T47D (cell line): ENCODE measurements at regions not wholly inside any gene's neighbourhood (a gene's known extent, or its start where the extent isn't known, plus 50 kb on each side); places are given as distances from the start of the nearest gene placed in this dataset.

Experiments
- DNase-seq, 2 experiments: peaks; one replicate each; pipeline versions ENCODE4 v3.0.0 to v3.0.0-alpha.2; 2011 to 2012; ENCODE audit warnings: low read depth in 1 of 2, low spot score in 1 of 2
- JUND ChIP-seq: IDR thresholded peaks from 2 replicates; pipeline ENCODE4 v1.6.1; 2012; ENCODE audit warnings: low read depth
- in situ Hi-C: cut with HindIII; loops from 2 replicates; pipeline ENCODE4 v1.10.0; 2016; ENCODE audit warnings: low sequenced_read_pairs, low pct_unique_long_range_greater_than_20kb

- no peak for DNase-seq
- no peak for TF ChIP-seq JUND
- in situ Hi-C loops = no loop called here
Measured at GRCh38 chr4:23706972-23707651, 182.7 kb downstream of the PPARGC1A start.

GRCh38 chr4:23700197-23700596 is 189.7 kb downstream of the PPARGC1A start:
- TF ChIP-seq JUND = no peak
- in situ Hi-C loops = no loop called here
- no peak for DNase-seq

- TF ChIP-seq JUND = no peak
- in situ Hi-C loops = no loop called here
Measured at GRCh38 chr4:23697722-23698121, 192.1 kb downstream of the PPARGC1A start.

GRCh38 chr4:23697001-23697528 is 192.8 kb downstream of the PPARGC1A start:
- in situ Hi-C loops = no loop called here
- no peak for DNase-seq
- no peak for TF ChIP-seq JUND

More at GRCh38 chr4:23697722-23698121, 192.1 kb downstream of the PPARGC1A start:
- no peak for DNase-seq

- TF ChIP-seq JUND = no peak
- in situ Hi-C loops = no loop called here
- no peak for DNase-seq
Measured at GRCh38 chr4:23686169-23686897, 203.5 kb downstream of the PPARGC1A start.

- DNase-seq = no peak
- no peak for TF ChIP-seq JUND
- in situ Hi-C loops = no loop called here
Measured at GRCh38 chr4:23685471-23685870, 204.4 kb downstream of the PPARGC1A start.

GRCh38 chr4:23680671-23681518 is 209.0 kb downstream of the PPARGC1A start:
- DNase-seq = no peak
- TF ChIP-seq JUND = no peak
- in situ Hi-C loops = no loop called here

GRCh38 chr4:23674694-23675093 is 215.2 kb downstream of the PPARGC1A start:
- in situ Hi-C loops = no loop called here
- DNase-seq = no peak
- no peak for TF ChIP-seq JUND

GRCh38 chr4:23667659-23668058 is 222.2 kb downstream of the PPARGC1A start:
- TF ChIP-seq JUND = no peak
- in situ Hi-C loops = no loop called here
- DNase-seq = no peak

- no peak for DNase-seq
- in situ Hi-C loops = no loop called here
- TF ChIP-seq JUND = no peak
Measured at GRCh38 chr4:23660865-23661264, 229.0 kb downstream of the PPARGC1A start.

GRCh38 chr4:23654791-23655190 is 235.1 kb downstream of the PPARGC1A start:
- in situ Hi-C loops = no loop called here
- no peak for TF ChIP-seq JUND

GRCh38 chr4:23648854-23649596 is 240.8 kb downstream of the PPARGC1A start:
- TF ChIP-seq JUND = no peak
- in situ Hi-C loops = no loop called here
- DNase-seq = no peak

More at GRCh38 chr4:23654791-23655190, 235.1 kb downstream of the PPARGC1A start:
- DNase-seq = no peak
